GM23248 (cell line): ENCODE measurements at regions not wholly inside any gene's neighbourhood (a gene's known extent, or its start where the extent isn't known, plus 50 kb on each side); places are given as distances from the start of the nearest gene placed in this dataset.

ENCODE experiments used
- EZH2 ChIP-seq: fragments of 200-600 bp; sonication (generic); IDR thresholded peaks from 2 replicates; pipeline ENCODE4 v1.6.1; 2018; ENCODE audit warnings: antibody characterized with exemption, mild to moderate bottlenecking; ENCODE audit not compliant: insufficient read depth, poor library complexity, severe bottlenecking
- EZH2phosphoT487 ChIP-seq: fragments of 200-600 bp; sonication (generic); IDR thresholded peaks from 2 replicates; pipeline ENCODE4 v1.6.1; 2018; ENCODE audit warnings: antibody characterized with exemption, moderate library complexity, mild to moderate bottlenecking, low read depth; ENCODE audit not compliant: insufficient read depth

- no peak for TF ChIP-seq EZH2phosphoT487
- no peak for TF ChIP-seq EZH2
Observed at GRCh38 chr7:22576612-22577469, 76.9 kb upstream of the STEAP1B start.
